Keratinocyte (primary cell): ENCODE measurements at regions not wholly inside any gene's neighbourhood (a gene's known extent, or its start where the extent isn't known, plus 50 kb on each side); places are given as distances from the start of the nearest gene placed in this dataset.

Experiments
- DNase-seq: peaks from one replicate; pipeline ENCODE4 v3.0.0-alpha.2; 2011; ENCODE audit warnings: low read depth, missing footprints, low spot score
- FAIRE-seq: peaks from 2 replicates; lab custom pipeline; 2011; peaks lifted over from hg19 to GRCh38; lab: Jason Lieb, UNC
- H2AFZ ChIP-seq: 2 replicates; pipeline ENCODE4 v1.6.0; 2012; ENCODE audit warnings: low read length, control low read depth, inconsistent platforms; ENCODE audit not compliant: control insufficient read depth
- H3K27ac ChIP-seq: 2 replicates; pipeline ENCODE4 v1.5.1; 2011; ENCODE audit warnings: low read length; ENCODE audit not compliant: control insufficient read depth, insufficient read depth
- H3K27me3 ChIP-seq: 3 replicates; pipeline ENCODE4 v1.6.0; 2011; ENCODE audit warnings: low read length; ENCODE audit not compliant: control insufficient read depth, insufficient read depth; ENCODE audit errors: extremely low read depth
- H3K36me3 ChIP-seq, 2 experiments: 2 replicates in 1 of 2; 3 replicates in 1 of 2; pipeline ENCODE4 v1.5.1; 2011; ENCODE audit warnings: low read length in 2 of 2, mild to moderate bottlenecking in 1 of 2; ENCODE audit not compliant: control insufficient read depth in 2 of 2, insufficient read depth in 2 of 2; ENCODE audit errors: extremely low read depth in 1 of 2
- H3K4me1 ChIP-seq: 3 replicates; pipeline ENCODE4 v1.5.1; 2011; ENCODE audit warnings: low read length; ENCODE audit not compliant: control insufficient read depth, insufficient read depth; ENCODE audit errors: extremely low read depth
- H3K4me2 ChIP-seq: 3 replicates; pipeline ENCODE4 v1.6.0; 2011; ENCODE audit warnings: low read depth, low read length; ENCODE audit not compliant: control insufficient read depth, insufficient read depth; ENCODE audit errors: extremely low read depth
- H3K4me3 ChIP-seq, 3 experiments: fragments of 200-600 bp in 1 of 3; sonication (generic) in 1 of 3; 2 replicates in 2 of 3; 3 replicates in 1 of 3; pipeline ENCODE4 v1.5.1; 2011 to 2016; ENCODE audit warnings: low read length in 3 of 3, mild to moderate bottlenecking in 3 of 3, control low read depth in 2 of 3, inconsistent platforms in 1 of 3, low read depth in 1 of 3, mixed read lengths in 1 of 3, mixed run types in 1 of 3, moderate library complexity in 1 of 3; ENCODE audit not compliant: control insufficient read depth in 2 of 3, insufficient read depth in 2 of 3; ENCODE audit errors: extremely low read depth in 1 of 3
- H3K79me2 ChIP-seq: 2 replicates; pipeline ENCODE4 v1.6.0; 2012; ENCODE audit warnings: low read length; ENCODE audit not compliant: control insufficient read depth, insufficient read depth
- H3K9ac ChIP-seq: 3 replicates; pipeline ENCODE4 v1.6.0; 2011; ENCODE audit warnings: low read length; ENCODE audit not compliant: control insufficient read depth, insufficient read depth; ENCODE audit errors: extremely low read depth
- H3K9me1 ChIP-seq: 3 replicates; pipeline ENCODE4 v1.6.0; 2011; ENCODE audit warnings: low read length; ENCODE audit not compliant: control insufficient read depth, insufficient read depth; ENCODE audit errors: extremely low read depth
- H3K9me3 ChIP-seq: 2 replicates; pipeline ENCODE4 v1.5.1; 2012; ENCODE audit warnings: low read depth, low read length; ENCODE audit not compliant: control insufficient read depth
- H4K20me1 ChIP-seq: 3 replicates; pipeline ENCODE4 v1.6.0; 2011; ENCODE audit warnings: low read length; ENCODE audit not compliant: control insufficient read depth, insufficient read depth; ENCODE audit errors: extremely low read depth
- CTCF ChIP-seq, 3 experiments: IDR thresholded peaks in 1 of 3; conservative IDR thresholded peaks in 1 of 3; optimal IDR thresholded peaks in 1 of 3; 2 replicates in 2 of 3; 3 replicates in 1 of 3; pipeline versions ENCODE3 to v1.5.1; 2011; ENCODE audit warnings: low read length in 3 of 3, mild to moderate bottlenecking in 3 of 3, moderate library complexity in 2 of 3, control low read depth in 1 of 3, inconsistent platforms in 1 of 3; ENCODE audit not compliant: insufficient read depth in 2 of 3; ENCODE audit errors: extremely low read depth in 1 of 3
- EZH2 ChIP-seq: IDR thresholded peaks from one replicate; pipeline ENCODE4 v1.6.1; 2012; ENCODE audit warnings: inconsistent platforms, mild to moderate bottlenecking, low read length, moderate library complexity
- dilution Hi-C: fragments of 300-500 bp; cut with MboI; formaldehyde crosslinking; loops from one replicate; pipeline ENCODE4 v1.7.0; 2020; ENCODE audit warnings: low sequenced_read_pairs; ENCODE audit not compliant: extremely low pct_ligation_motif_present

GRCh38 chr18:34038086-34038485, 186.6 kb downstream of the NOL4 start:
- H3K27me3 ChIP-seq, result no peaks in the 10 kb centered on the region
- H3K9ac ChIP-seq, result no peak overlapping the region
- no peak overlapping the region for H2AFZ ChIP-seq
- no peaks in the 10 kb centered on the region for H3K9me1 ChIP-seq
- H4K20me1 ChIP-seq, result no peaks in the 10 kb centered on the region
- FAIRE-seq, result no peak
- no peaks in the 10 kb centered on the region for H3K9me3 ChIP-seq
- dilution Hi-C loops, result no loop called here
- DNase-seq, result no peak
- no peaks in the 10 kb centered on the region for H3K36me3 ChIP-seq
- H3K4me2 ChIP-seq, result no peak overlapping the region
- no peaks in the 10 kb centered on the region for H3K79me2 ChIP-seq
- TF ChIP-seq EZH2 (no peak), CTCF (optimal IDR thresholded peaks at IDR 0.05 in 1 of 3, IDR thresholded peaks at IDR 0.05 in 1 of 3, conservative IDR thresholded peaks at IDR 0.05 in 1 of 3; ENCODE audit: extremely low read depth in 1 of 3, insufficient read depth in 2 of 3, low read length in 3 of 3) (no peak)
- H3K4me3 ChIP-seq, result no peak overlapping the region
- no peak overlapping the region for H3K27ac ChIP-seq
- no peaks in the 10 kb centered on the region for H3K4me1 ChIP-seq

DNA sequence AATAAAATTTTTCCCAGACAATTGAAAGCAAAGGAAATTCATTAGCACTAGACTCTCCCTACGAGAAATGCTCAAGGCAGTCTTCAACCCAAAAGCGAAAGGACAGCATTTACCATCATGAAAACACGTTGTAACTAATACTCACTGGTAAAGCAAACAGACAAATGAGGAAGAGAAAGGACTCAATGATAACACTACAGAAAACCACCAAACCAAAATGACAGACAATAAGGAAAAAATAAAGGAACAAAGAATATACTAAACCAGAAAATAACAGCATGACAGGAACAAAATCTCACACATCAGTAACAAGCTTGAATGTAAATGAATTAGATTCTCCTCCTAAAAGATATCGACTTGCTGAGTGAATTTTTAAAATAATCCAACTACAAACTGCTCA, 190.7 kb downstream of the NOL4 start:
- Histone ChIP-seq H3K79me2 (no peaks in the 10 kb centered on the region), H3K36me3 (no peaks in the 10 kb centered on the region), H3K27me3 (no peaks in the 10 kb centered on the region), H2AFZ (no peak overlapping the region), H4K20me1 (no peaks in the 10 kb centered on the region), H3K9ac (no peak overlapping the region), H3K9me3 (no peaks in the 10 kb centered on the region), H3K27ac (no peak overlapping the region), H3K9me1 (no peaks in the 10 kb centered on the region), H3K4me1 (no peaks in the 10 kb centered on the region), H3K4me2 (no peak overlapping the region), H3K4me3 (no peak overlapping the region)
- TF ChIP-seq CTCF (optimal IDR thresholded peaks at IDR 0.05 in 1 of 3, IDR thresholded peaks at IDR 0.05 in 1 of 3, conservative IDR thresholded peaks at IDR 0.05 in 1 of 3; ENCODE audit: extremely low read depth in 1 of 3, insufficient read depth in 2 of 3, low read length in 3 of 3), result no peak
- TF ChIP-seq EZH2, result no peak
- no peak for FAIRE-seq
- dilution Hi-C loops, result no loop called here
- DNase-seq, result no peak
